ENCODE measurements at regions not wholly inside any gene's neighbourhood (a gene's known extent, or its start where the extent isn't known, plus 50 kb on each side); places are given as distances from the start of the nearest gene placed in this dataset.

- ChIA-PET POLR2A (ENCODE audit: unreplicated experiment) (no interaction called here), CTCF (no interaction called here)
- H3K27ac ChIP-seq (ENCODE audit: insufficient read depth, low read length), result no peak overlapping the region
- no peak overlapping the region for H2AFZ ChIP-seq (replicated peaks; ENCODE audit: low read length, poor library complexity)
- no peak overlapping the region for H3K23ac ChIP-seq (ENCODE audit: low read depth, low read length)
- no peak overlapping the region for H2AK5ac ChIP-seq (ENCODE audit: low read depth, low read length)
- no TSS peak for BruUV-seq (replicated peaks)
- no peaks in the 10 kb centered on the region for H4K20me1 ChIP-seq (ENCODE audit: insufficient read depth, low read length)
- DNase-seq (no peak), ATAC-seq (ENCODE audit: low read depth) (no peak)
- no peak overlapping the region for H4K8ac ChIP-seq (ENCODE audit: low read depth in 2 of 2, low read length in 2 of 2)
- H3K4ac ChIP-seq (ENCODE audit: low read depth, low read length), result no peak overlapping the region
- H2BK15ac ChIP-seq (ENCODE audit: low read depth, low read length), result no peak overlapping the region
- H3K9me3 ChIP-seq (ENCODE audit: control insufficient read depth, insufficient read depth, low read length), result no peaks in the 10 kb centered on the region
- no peak overlapping the region for H3K18ac ChIP-seq (ENCODE audit: low read depth, low read length)
- H3K27me3 ChIP-seq (ENCODE audit: control insufficient read depth, insufficient read depth, low read length), result no peaks in the 10 kb centered on the region
- no peak overlapping the region for H3K56ac ChIP-seq (ENCODE audit: extremely low read depth, insufficient read depth, low read length)
- intact Hi-C loops (cut with micrococcal nuclease) (no loop called here), dilution Hi-C loops (cut with HindIII; ENCODE audit: low sequenced_read_pairs, unreplicated experiment) (no loop called here), in situ Hi-C loops (cut with MboI; ENCODE audit: low sequenced_read_pairs) (no loop called here)
- no peaks in the 10 kb centered on the region for H3K9me1 ChIP-seq (ENCODE audit: insufficient read depth, low read length)
- no peak overlapping the region for H3K4me2 ChIP-seq (ENCODE audit: low read depth, low read length)
- no peak overlapping the region for H2BK5ac ChIP-seq (ENCODE audit: low read depth, low read length, poor library complexity, severe bottlenecking)
- no peaks in the 10 kb centered on the region for H3K36me3 ChIP-seq (ENCODE audit: control insufficient read depth, insufficient read depth, low read length)
- H4K91ac ChIP-seq (ENCODE audit: insufficient read depth, low read depth, low read length), result no peak overlapping the region
- H2BK120ac ChIP-seq (ENCODE audit: low read depth, low read length), result no peak overlapping the region
- H2BK20ac ChIP-seq (ENCODE audit: low read depth, low read length), result no peak overlapping the region
- no peaks in the 10 kb centered on the region for H3K4me1 ChIP-seq (ENCODE audit: control insufficient read depth, insufficient read depth, low read length)
- H3K4me3 ChIP-seq (ENCODE audit: insufficient read depth, low read depth, low read length), result no peak overlapping the region
- no peak overlapping the region for H4K5ac ChIP-seq (ENCODE audit: low read depth, low read length)
- H3K79me1 ChIP-seq (ENCODE audit: low read depth in 1 of 2, low read length in 2 of 2), result no peaks in the 10 kb centered on the region
- TF ChIP-seq RCOR1 (IDR thresholded peaks at IDR 0.05; ENCODE audit: insufficient replicate concordance, low read length) (no peak), BHLHE40 (IDR thresholded peaks at IDR 0.05; ENCODE audit: low read depth, low read length) (no peak), CHD1 (IDR thresholded peaks at IDR 0.05; ENCODE audit: low read depth, low read length) (no peak), NFE2L2 (IDR thresholded peaks at IDR 0.05; ENCODE audit: low read depth, low read length) (no peak), ELK1 (IDR thresholded peaks at IDR 0.05; ENCODE audit: borderline replicate concordance, low read depth, low read length) (no peak), MAZ (IDR thresholded peaks at IDR 0.05; ENCODE audit: borderline replicate concordance, low read depth, low read length) (no peak), SMC3 (IDR thresholded peaks at IDR 0.05; ENCODE audit: low read depth, low read length) (no peak), MAFK (IDR thresholded peaks at IDR 0.05; ENCODE audit: low read depth, low read length) (no peak), POLR2A (IDR thresholded peaks at IDR 0.05; ENCODE audit: low read depth, low read length) (no peak), FOS (IDR thresholded peaks at IDR 0.05; ENCODE audit: low read depth, low read length) (no peak), MXI1 (IDR thresholded peaks at IDR 0.05; ENCODE audit: borderline replicate concordance, low read depth, low read length) (no peak), CTCF (conservative IDR thresholded peaks at IDR 0.05; ENCODE audit: low read depth, low read length) (no peak), RFX5 (IDR thresholded peaks at IDR 0.05; ENCODE audit: low read depth, low read length) (no peak), RAD21 (IDR thresholded peaks at IDR 0.05; ENCODE audit: low read length) (no peak), CEBPB (IDR thresholded peaks at IDR 0.05; ENCODE audit: low read depth, low read length) (no peak)
- TF ChIP-seq, protein P1, sequence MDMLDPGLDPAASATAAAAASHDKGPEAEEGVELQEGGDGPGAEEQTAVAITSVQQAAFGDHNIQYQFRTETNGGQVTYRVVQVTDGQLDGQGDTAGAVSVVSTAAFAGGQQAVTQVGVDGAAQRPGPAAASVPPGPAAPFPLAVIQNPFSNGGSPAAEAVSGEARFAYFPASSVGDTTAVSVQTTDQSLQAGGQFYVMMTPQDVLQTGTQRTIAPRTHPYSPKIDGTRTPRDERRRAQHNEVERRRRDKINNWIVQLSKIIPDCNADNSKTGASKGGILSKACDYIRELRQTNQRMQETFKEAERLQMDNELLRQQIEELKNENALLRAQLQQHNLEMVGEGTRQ (IDR thresholded peaks at IDR 0.05; ENCODE audit: low read depth, low read length), result no peak
- no CpG with 5 or more reads among the region's 3 CpGs for WGBS, 2 experiments (ENCODE audit: extremely low coverage in 2 of 2, insufficient read length in 1 of 2)
- H2AK9ac ChIP-seq (replicated peaks; ENCODE audit: low read depth, low read length, poor library complexity), result no peak overlapping the region
- no peak overlapping the region for H3K9ac ChIP-seq (ENCODE audit: low read depth, low read length)
- no peak overlapping the region for H3K14ac ChIP-seq (replicated peaks; ENCODE audit: low read depth, low read length)
Observed at GRCh38 chrX:140944710-140945109, 57.7 kb upstream of the SPANXB1 start.

All from IMR-90 (cell line).